HG03565 (cell line): ENCODE measurements at regions not wholly inside any gene's neighbourhood (a gene's known extent, or its start where the extent isn't known, plus 50 kb on each side); places are given as distances from the start of the nearest gene placed in this dataset.
"Not testable (repeated sequence)": the region's sequence is repeated elsewhere in the genome, so short reads cannot be mapped to it uniquely, and the experiment has no call there.

Experiments used
- ATAC-seq: cut with Tn5 transposase; IDR thresholded peaks from one replicate; pipeline ENCODE4 v1.9.1; 2021; ENCODE audit warnings: mild to moderate bottlenecking, moderate library complexity; ENCODE audit not compliant: unreplicated experiment

GRCh38 chr2:187862715-187863114, 308.5 kb upstream of the TFPI start:
- no peak for ATAC-seq

- ATAC-seq, result no peak
Observed at GRCh38 chr2:187865025-187865424, 310.8 kb upstream of the TFPI start.

- no peak for ATAC-seq
Observed at GRCh38 chr2:187867165-187867564, 312.9 kb upstream of the TFPI start.

- ATAC-seq, result no peak
Observed at GRCh38 chr2:187869195-187869594, 315.0 kb upstream of the TFPI start.

GRCh38 chr2:187871506-187871905, 317.3 kb upstream of the TFPI start:
- ATAC-seq, result no peak

- ATAC-seq, result no peak
Observed at GRCh38 chr2:187873132-187873531, 318.9 kb upstream of the TFPI start.

GRCh38 chr2:187874786-187875185, 320.6 kb upstream of the TFPI start:
- ATAC-seq, result no peak

- ATAC-seq, result no peak
Observed at GRCh38 chr2:187875261-187876141, 321.3 kb upstream of the TFPI start.

- ATAC-seq, result no peak
Observed at GRCh38 chr2:187876554-187876953, 322.3 kb upstream of the TFPI start.

- ATAC-seq, result no peak
Observed at GRCh38 chr2:187877391-187877790, 323.2 kb upstream of the TFPI start.

- ATAC-seq, result no peak
Observed at GRCh38 chr2:187878112-187878511, 323.9 kb upstream of the TFPI start.

GRCh38 chr2:187879491-187879890, 325.3 kb upstream of the TFPI start:
- ATAC-seq, result no peak

- ATAC-seq, result no peak
Observed at GRCh38 chr2:187884003-187884402, 329.8 kb upstream of the TFPI start.

- ATAC-seq, result no peak
Observed at GRCh38 chr2:187890690-187891089, 336.5 kb upstream of the TFPI start.

GRCh38 chr2:187900021-187900420, 345.8 kb upstream of the TFPI start:
- no peak for ATAC-seq

GRCh38 chr2:187906021-187906420, 351.8 kb upstream of the TFPI start:
- ATAC-seq, result no peak

- ATAC-seq, result not testable (repeated sequence)
Observed at GRCh38 chr2:187910922-187911321, 356.7 kb upstream of the TFPI start.

GRCh38 chr2:187912950-187913349, 358.7 kb upstream of the TFPI start:
- ATAC-seq, result no peak

- no peak for ATAC-seq
Observed at GRCh38 chr2:187915810-187916209, 361.6 kb upstream of the TFPI start.

- no peak for ATAC-seq
Observed at GRCh38 chr2:187916799-187917198, 362.6 kb upstream of the TFPI start.

- no peak for ATAC-seq
Observed at GRCh38 chr2:187917535-187917934, 363.3 kb upstream of the TFPI start.

GRCh38 chr2:187918996-187919821, 365.0 kb upstream of the TFPI start:
- no peak for ATAC-seq
